GM19438 (cell line): ENCODE measurements at regions not wholly inside any gene's neighbourhood (a gene's known extent, or its start where the extent isn't known, plus 50 kb on each side); places are given as distances from the start of the nearest gene placed in this dataset.
"Not testable (repeated sequence)": the region's sequence is repeated elsewhere in the genome, so short reads cannot be mapped to it uniquely, and the experiment has no call there.

Experiments used
- ATAC-seq: cut with Tn5 transposase; IDR thresholded peaks from one replicate; pipeline ENCODE4 v1.9.1; 2021; ENCODE audit warnings: low read depth; ENCODE audit not compliant: unreplicated experiment

DNA sequence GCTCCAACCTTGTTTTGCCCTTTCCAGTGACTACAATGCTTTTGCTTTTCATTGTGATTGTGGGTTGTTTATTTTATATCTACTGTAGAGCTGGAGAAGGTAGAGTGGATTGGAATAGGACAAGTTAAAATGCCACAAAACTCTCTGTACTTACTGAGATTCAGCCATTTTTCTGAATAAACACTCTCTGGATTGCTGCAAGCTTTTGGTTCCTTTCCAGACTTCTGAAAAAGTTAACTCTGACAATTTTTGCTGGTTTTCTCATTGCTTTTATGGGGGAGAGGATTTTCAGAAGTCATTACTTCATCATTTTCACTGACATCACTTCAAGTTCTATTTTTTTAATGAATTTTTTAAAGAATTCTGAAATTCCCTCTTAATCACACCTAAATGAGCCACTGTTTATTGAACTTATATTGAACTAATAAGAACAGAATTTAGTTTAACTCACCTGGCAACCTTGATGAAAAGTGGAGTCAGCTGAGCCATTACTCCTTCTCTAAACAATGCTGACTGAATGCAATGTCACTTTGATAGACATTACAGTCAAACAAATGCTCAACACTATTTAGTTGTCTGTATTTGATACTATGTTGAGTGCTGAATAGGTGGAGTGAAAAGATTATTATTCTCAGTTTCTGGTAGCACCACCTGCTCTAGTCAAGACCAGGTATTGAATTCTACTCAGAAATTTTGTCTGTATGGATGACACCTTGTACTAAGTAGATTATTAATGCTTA is 303.5 kb downstream of the DLEU7 start:
- ATAC-seq, result no peak

- ATAC-seq, result no peak
Observed at GRCh38 chr13:50543141-50543540, 300.4 kb downstream of the DLEU7 start.

DNA sequence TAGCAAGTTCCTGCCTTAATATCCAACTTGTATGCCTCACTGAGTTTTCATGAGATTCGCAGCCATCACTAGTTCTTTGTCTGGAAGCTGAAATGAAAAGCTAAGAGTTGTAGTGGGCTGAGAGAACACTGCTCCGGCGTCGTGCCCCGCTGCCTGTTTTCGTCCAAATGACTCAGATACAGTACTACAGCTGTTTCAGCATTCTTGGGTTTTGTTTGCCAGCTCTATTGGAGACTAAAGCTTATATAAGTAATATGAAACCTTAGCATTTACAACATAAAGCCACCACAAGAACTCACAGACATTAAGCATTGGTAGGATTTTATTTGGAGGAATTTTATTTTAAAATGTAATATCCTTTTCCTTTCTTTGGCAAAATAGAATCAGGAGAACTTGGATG is 299.7 kb downstream of the DLEU7 start:
- ATAC-seq, result no peak

DNA sequence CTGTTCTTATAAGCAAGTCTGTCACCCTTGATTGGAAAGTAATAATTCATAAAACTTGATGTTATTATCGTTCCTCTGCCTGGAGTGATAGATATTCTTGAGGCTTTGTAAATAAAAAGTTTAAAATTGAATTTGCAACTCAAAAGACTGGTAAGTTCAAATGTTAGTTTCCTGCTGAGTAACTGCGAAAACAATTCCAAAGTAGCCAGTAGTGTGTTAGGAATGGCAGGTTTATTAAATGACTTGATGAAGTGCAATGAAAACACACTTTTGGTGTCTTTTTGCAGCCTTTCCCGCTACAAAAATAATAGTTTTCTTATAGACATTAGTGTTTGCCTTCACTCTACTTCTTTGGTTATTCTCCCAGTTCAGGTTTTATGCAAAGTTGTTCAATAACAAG is 299.3 kb downstream of the DLEU7 start:
- ATAC-seq, result no peak

DNA sequence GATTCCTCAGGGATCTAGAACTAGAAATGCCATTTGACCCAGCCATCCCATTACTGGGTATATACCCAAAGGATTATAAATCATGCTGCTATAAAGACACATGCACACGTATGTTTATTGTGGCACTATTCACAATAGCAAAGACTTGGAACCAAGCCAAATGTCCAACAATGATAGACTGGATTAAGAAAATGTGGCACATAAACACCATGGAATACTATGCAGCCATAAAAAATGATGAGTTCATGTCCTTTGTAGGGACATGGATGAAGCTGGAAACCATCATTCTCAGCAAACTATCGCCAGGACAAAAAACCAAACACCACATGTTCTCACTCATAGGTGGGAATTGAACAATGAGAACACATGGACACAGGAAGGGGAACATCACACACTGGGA is 296.3 kb downstream of the DLEU7 start:
- not testable (repeated sequence) for ATAC-seq

- no peak for ATAC-seq
Observed at GRCh38 chr13:50548586-50548985, 294.9 kb downstream of the DLEU7 start.

- ATAC-seq, result no peak
Observed at GRCh38 chr13:50549221-50549942, 294.1 kb downstream of the DLEU7 start.

DNA sequence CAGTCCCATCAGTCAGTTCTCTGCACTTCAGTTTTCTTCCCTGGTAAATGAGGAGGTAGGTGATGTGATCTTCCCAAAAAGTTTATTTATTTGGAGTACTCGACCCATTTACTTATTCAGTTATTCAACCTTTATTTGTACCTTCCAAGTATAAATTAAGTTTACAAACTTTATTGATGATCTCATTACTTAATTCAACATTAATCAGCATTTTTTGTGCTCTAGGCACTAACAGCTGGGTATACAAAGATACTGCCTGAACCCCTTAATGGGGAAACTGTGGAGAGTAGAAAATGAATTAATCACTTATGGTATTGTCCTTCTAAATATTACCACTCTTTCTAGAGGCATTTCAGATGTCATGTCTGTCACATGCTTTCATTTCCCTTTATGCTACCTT is 293.3 kb downstream of the DLEU7 start:
- no peak for ATAC-seq

DNA sequence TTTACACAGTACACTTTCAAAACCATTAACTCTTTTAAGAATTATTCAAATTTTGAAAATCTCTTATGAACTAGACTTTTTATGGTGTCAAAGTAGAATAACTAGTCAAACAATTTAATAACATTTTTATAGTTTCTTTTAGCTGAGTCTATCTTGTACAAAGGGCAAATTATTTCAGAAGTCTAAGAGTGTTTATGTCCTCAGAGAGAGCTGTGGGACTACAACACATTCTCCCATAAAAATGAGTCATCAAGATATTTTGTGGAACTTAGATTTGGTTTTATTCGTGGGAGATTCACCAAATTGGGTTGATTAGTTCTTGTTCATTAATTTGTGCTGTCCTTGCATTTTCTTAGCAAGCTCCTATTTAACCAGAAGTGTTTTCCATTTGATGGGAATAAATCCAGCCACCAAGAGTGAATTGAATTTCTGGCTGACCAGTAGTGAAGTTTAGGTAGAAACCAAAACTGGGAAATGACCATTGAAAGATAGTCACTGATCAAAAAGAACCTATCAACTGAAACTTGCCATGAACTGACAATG is 291.0 kb downstream of the DLEU7 start:
- no peak for ATAC-seq

DNA sequence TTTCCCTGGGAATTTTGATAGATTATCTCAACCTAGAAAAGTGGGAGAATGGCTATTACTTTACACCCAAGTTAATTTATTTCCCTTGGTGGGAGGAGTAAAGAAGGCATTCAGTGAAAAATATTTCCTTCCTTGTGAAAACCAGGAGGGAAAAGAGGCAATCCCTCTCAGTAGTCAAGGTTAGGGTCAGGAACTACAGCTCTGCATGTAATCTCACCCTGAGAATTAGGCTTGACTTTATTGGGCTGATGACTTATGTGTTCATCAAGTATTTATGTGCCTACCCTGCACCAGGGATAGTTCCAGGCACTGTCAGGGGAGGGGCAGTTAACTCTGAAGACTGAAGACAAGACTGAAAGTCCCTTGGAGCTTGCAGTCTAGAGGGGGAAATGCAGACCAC is 281.8 kb downstream of the DLEU7 start:
- ATAC-seq, result no peak

GRCh38 chr13:50566646-50567045 is 276.8 kb downstream of the DLEU7 start:
- no peak for ATAC-seq

DNA sequence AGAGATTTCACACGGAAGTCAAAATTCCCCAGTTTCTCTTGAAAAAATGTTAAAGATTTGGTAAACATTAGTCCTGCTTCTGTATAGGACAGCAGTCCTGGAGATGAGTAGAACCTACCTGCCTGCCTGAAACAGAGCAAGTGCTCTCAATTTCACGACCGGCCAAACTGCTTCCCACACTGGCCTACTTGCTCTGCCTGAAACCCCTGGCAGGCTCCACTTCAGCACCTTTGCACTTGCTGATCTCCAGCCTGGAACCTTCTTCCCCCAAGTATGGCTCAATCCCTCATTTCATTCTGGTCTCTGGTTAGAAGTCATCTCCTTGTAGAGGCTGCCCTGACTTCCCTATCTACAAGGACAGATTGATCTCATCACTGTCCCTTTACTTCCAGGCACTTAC is 271.4 kb downstream of the DLEU7 start:
- ATAC-seq, result no peak

- ATAC-seq, result no peak
Observed at GRCh38 chr13:50573066-50573465, 270.4 kb downstream of the DLEU7 start.

DNA sequence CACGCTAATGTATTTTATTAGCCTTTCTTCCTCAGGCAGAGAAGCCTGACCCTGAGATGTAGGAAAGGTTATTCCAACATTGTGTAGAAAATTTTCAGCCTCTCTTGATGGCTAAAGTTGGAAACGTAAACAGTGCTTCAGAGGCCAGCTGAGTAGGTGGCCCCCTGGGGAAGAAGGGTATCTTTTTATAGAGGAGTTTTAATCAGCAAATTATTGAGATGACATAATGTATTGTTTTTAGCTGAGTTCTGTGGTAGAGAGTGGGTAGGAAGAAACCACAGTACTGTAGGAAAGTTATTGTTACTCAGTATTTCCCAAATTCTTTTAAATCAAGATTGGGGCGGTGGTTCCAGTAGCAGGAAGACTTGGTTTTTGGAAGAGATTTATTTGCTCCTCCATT is 268.8 kb downstream of the DLEU7 start:
- no peak for ATAC-seq

DNA sequence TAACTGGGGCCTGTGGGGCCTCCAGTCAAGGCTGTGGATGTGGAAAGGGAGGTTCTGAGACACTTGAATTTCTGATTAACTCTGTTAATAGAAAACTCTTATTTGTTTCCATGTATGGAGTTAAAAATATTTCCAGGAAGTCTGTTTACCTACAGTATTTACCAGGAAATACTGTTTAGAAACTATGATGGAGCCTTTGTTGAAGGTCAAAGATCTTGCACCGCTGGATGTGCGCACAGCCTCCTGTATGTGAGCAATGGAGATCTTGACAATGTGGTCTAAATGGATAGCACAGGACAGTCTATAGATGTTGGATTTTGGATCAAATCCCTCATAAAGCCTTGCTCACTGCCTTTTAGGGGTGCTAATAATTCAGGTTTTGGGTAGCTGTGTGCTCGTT is 268.4 kb downstream of the DLEU7 start:
- no peak for ATAC-seq

DNA sequence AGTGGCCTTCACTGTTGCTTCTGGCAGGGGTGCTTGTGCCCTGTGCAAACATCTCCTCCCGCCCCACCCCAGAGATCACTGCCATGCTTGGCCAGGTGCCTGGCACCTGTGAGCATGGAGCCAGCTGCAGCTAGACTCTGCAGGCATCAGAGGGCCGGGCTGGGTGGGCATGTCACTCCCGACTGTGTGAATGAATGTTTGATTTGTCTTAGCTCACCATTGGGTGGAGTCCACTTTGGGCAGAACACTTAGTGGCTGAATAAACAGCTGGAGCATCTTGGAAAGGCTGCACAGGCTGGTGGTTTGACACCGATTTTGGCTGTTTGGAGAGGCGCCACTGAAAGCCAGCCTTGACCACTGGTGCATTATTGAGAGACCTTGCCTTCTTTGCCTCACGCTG is 267.3 kb downstream of the DLEU7 start:
- no peak for ATAC-seq

DNA sequence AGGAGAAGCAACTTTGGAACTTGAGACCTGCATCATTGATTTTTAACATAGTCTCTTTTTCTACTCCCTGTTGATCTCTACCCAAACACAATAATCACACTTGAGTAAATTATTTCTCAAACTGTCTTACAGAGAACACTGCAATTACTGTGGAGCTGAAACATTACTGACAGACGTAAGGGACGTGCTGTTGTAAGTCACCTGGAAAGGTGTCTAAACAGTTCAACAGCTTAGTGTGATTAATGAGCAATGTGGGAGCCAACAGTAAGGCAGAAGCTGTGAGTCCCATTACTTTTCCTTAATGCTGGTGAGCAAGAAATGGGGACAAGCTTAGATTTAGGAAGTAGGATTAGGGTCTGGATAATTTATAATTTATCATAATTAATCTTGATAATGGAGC is 265.7 kb downstream of the DLEU7 start:
- ATAC-seq, result no peak

- no peak for ATAC-seq
Observed at GRCh38 chr13:50580684-50581305, 262.7 kb downstream of the DLEU7 start.

GRCh38 chr13:50581586-50582196 is 261.8 kb downstream of the DLEU7 start:
- ATAC-seq, result no peak

GRCh38 chr13:50584856-50585580 is 258.5 kb downstream of the DLEU7 start:
- no peak for ATAC-seq
